BJ (cell line): ENCODE measurements at regions not wholly inside any gene's neighbourhood (a gene's known extent, or its start where the extent isn't known, plus 50 kb on each side); places are given as distances from the start of the nearest gene placed in this dataset.

Experiments
- CTCF ChIA-PET: fragments of 350-600 bp; formaldehyde crosslinking; extraction: SDS; loops from one replicate; lab custom pipeline; 2021; ENCODE audit warnings: antibody characterized with exemption, inconsistent platforms; lab: Yijun Ruan, JAX
- POLR2A ChIA-PET: fragments of 300-600 bp; sonication (Branson Sonifier 250); formaldehyde crosslinking; extraction: SDS; loops from one replicate; lab custom pipeline; 2021; ENCODE audit warnings: antibody characterized with exemption; lab: Charles Lee
- DNase-seq: peaks from one replicate; pipeline ENCODE4 v3.0.0-alpha.2; 2011; ENCODE audit warnings: low read depth
- H3K27me3 ChIP-seq: 2 replicates; pipeline ENCODE4 v1.6.0; 2011; ENCODE audit warnings: low read length; ENCODE audit not compliant: control insufficient read depth, insufficient read depth
- H3K36me3 ChIP-seq: 2 replicates; pipeline ENCODE4 v1.5.1; 2011; ENCODE audit warnings: low read length; ENCODE audit not compliant: control insufficient read depth, insufficient read depth
- H3K4me3 ChIP-seq: 2 replicates; pipeline ENCODE4 v1.5.1; 2011; ENCODE audit warnings: low read depth, mild to moderate bottlenecking, control low read depth, low read length
- CTCF ChIP-seq: IDR thresholded peaks from 2 replicates; pipeline ENCODE4 v1.5.1; 2011; ENCODE audit warnings: low read depth, mild to moderate bottlenecking, control low read depth, inconsistent platforms, low read length, moderate library complexity; ENCODE audit not compliant: insufficient read depth

DNA sequence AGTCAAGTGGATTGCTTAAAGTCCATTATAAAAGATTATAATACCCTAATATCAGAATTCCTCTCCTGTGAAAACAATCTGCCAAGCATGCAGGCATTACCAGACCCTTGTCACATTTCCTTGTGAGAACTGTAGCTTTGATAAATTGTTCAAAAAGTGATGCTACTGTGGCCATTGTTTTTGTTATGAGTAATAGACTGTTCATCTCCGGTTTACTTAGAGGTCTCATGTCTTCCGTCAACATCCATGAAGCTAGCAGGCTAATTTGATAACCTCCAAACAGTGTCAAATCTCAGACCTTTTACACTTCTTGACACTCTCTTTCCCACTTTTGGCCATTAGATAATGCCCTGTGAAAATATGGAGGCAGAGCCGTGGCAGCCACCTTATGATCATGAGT is 342.7 kb downstream of the CPS1 start:
- Histone ChIP-seq H3K4me3 (no peak overlapping the region), H3K27me3 (no peaks in the 10 kb centered on the region), H3K36me3 (no peaks in the 10 kb centered on the region)
- TF ChIP-seq CTCF, result no peak
- POLR2A ChIA-PET, result no interaction called here
- CTCF ChIA-PET, result no interaction called here
- no peak for DNase-seq

DNA sequence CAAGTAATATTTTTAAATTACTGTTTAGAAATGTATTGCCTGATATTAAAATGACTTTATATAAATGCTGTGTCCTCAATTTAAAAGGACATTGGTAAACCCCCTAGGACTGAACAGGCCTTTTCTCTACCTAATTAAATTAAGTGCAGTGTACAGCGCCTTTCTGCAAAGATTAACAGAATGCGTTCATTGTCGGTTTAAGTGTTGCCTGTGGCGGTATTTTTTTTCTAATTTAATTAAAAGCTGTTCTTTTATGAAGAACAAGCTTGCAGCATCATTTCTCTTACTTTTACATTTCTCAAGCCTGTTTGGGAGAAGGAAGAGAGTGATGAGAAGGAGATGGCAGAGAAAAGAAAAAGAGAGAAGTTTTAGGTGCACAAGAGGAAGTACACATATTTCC is 344.9 kb downstream of the CPS1 start:
- ChIA-PET POLR2A (no interaction called here), CTCF (no interaction called here)
- H3K27me3 ChIP-seq, result no peaks in the 10 kb centered on the region
- no peak overlapping the region for H3K4me3 ChIP-seq
- no peak for DNase-seq
- no peak for TF ChIP-seq CTCF
- H3K36me3 ChIP-seq, result no peaks in the 10 kb centered on the region

- DNase-seq, result no peak
- ChIA-PET CTCF (no interaction called here), POLR2A (no interaction called here)
- no peak for TF ChIP-seq CTCF
- Histone ChIP-seq H3K27me3 (no peaks in the 10 kb centered on the region), H3K36me3 (no peaks in the 10 kb centered on the region), H3K4me3 (no peak overlapping the region)
These were observed 356.4 kb downstream of the CPS1 start for GRCh38 chr2:210912779-210913178.

- POLR2A ChIA-PET, result no interaction called here
These were observed 357.1 kb downstream of the CPS1 start for GRCh38 chr2:210913461-210913860.

GRCh38 chr2:210915912-210916311 is 359.5 kb downstream of the CPS1 start:
- no peak for DNase-seq
- ChIA-PET POLR2A (no interaction called here), CTCF (no interaction called here)
- no peak for TF ChIP-seq CTCF
- no peaks in the 10 kb centered on the region for H3K36me3 ChIP-seq
- no peak overlapping the region for H3K4me3 ChIP-seq
- H3K27me3 ChIP-seq, result no peaks in the 10 kb centered on the region

More at GRCh38 chr2:210913461-210913860, 357.1 kb downstream of the CPS1 start:
- CTCF ChIA-PET, result no interaction called here
- no peak overlapping the region for H3K4me3 ChIP-seq
- no peak for DNase-seq
- no peak for TF ChIP-seq CTCF
- H3K27me3 ChIP-seq, result no peaks in the 10 kb centered on the region
- H3K36me3 ChIP-seq, result no peaks in the 10 kb centered on the region
